ENCODE measurements at regions not wholly inside any gene's neighbourhood (a gene's known extent, or its start where the extent isn't known, plus 50 kb on each side); places are given as distances from the start of the nearest gene placed in this dataset.

DNA sequence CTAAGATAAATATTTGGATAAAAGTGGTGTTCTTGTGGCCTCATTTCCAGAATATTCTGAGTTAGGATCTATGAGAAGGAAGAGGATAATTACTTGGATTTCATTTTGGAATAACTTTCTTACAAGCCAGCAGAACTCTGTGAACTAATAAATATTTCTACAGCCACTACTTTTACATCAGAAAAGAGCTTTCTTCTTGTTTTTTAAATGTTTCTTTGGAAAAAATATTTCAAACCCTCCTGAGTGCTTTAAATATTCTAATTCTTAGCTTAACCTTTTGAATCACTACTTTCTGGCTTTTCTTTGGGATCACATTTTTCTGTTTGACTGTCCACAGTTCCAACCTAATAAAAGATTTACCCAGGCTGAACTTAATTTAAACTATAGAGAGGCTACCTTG, 279.2 kb upstream of the PHYHIPL start:
- POLR2A ChIA-PET: no interaction called here
- H3K27me3 ChIP-seq (ENCODE audit: insufficient read depth, low read length, poor library complexity, severe bottlenecking): no peaks in the 10 kb centered on the region
- H3K4me3 Mint-ChIP-seq: no peak overlapping the region

DNA sequence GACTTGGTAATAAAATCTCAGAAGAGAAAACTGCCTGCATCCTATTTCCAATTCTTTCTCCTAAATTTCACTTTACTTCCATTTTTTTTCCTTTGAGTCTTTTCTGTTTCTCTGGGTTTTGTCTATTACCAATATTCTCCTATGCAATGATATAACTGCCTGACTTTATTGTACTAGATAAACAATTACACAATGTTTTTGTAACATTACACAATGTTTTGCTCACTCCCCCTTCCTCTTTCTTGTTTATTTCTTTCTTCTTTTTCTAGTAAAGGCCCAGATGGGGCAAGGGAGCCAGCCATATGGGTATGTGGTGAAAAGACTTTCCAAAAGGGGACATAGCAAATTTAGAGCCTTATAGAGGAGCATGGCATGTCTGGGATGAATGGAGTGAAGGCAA, 278.7 kb upstream of the PHYHIPL start:
- H3K27ac ChIP-seq (ENCODE audit: low read depth, low read length): no peak overlapping the region
- H3K36me3 Mint-ChIP-seq: no peaks in the 10 kb centered on the region

More for the DNA sequence above, 279.2 kb upstream of the PHYHIPL start:
- peaks cover 0 to 1% of the 10 kb centered on the region in 2 donors for H3K27me3 Mint-ChIP-seq
- H3K36me3 Mint-ChIP-seq: no peaks in the 10 kb centered on the region
- Histone ChIP-seq H3K9me3 (ENCODE audit: low read length) (no peaks in the 10 kb centered on the region), H3K36me3 (ENCODE audit: insufficient read depth, low read length) (no peaks in the 10 kb centered on the region), H3K4me1 (ENCODE audit: insufficient read depth, low read length) (no peaks in the 10 kb centered on the region), H3K27ac (ENCODE audit: low read depth, low read length) (no peak overlapping the region), H3K4me3 (ENCODE audit: low read length) (no peak overlapping the region)
- peaks cover 0 to 6% (median 2%) of the 10 kb centered on the region in 5 donors for H3K9me3 Mint-ChIP-seq
- H3K27ac Mint-ChIP-seq: no peak overlapping the region
- H3K4me1 Mint-ChIP-seq: no peaks in the 10 kb centered on the region
- CTCF ChIA-PET: no interaction called here
- DNase-seq: no peak

DNA sequence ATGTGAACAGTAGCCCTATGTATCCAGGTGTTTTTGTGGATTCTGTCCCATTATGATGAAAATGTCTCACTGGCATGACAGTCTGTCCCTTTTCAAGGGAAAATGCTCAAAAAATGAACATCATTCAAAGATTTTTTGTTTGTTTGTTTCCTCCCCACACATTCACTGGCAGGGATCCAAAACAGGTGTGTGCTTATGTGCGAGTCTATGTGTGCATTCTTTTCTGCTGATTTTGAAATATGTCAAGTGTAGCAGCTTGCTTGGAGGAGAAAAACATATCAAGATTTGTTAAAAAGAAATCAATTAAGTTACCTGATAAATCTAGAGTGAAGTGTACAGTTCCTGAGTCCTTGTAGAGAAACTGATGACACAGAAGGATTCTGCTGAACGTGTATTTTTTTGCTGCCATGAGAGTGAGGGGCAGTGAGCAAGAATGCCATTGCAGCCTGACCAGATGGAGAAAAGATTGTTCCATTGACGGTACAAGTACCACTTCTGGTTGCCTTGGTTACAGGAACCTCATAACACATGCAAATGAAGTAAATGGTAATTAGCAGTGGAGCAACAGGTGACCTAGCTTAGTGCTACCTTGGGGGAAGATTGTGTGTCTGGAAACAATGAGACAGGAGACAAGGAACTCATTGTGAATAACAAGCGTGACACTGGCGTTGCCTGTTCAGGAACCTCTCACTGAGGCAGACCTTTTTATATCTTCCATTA, 277.4 kb upstream of the PHYHIPL start:
- Histone ChIP-seq H3K4me1 (ENCODE audit: insufficient read depth, low read length) (no peaks in the 10 kb centered on the region), H3K27me3 (ENCODE audit: insufficient read depth, low read length, poor library complexity, severe bottlenecking) (no peaks in the 10 kb centered on the region), H3K4me3 (ENCODE audit: low read length) (no peak overlapping the region), H3K27ac (ENCODE audit: low read depth, low read length) (no peak overlapping the region), H3K9me3 (ENCODE audit: low read length) (no peaks in the 10 kb centered on the region), H3K36me3 (ENCODE audit: insufficient read depth, low read length) (no peaks in the 10 kb centered on the region)
- no peak for DNase-seq
- CTCF ChIA-PET: no interaction called here
- Mint-ChIP-seq H3K4me3 (no peak overlapping the region), H3K27me3 (no peaks in the 10 kb centered on the region), H3K4me1 (no peaks in the 10 kb centered on the region), H3K9me3 (peaks cover 0 to 7% (median 2%) of the 10 kb centered on the region in 5 donors), H3K27ac (no peak overlapping the region), H3K36me3 (no peaks in the 10 kb centered on the region)
- POLR2A ChIA-PET: no interaction called here

More for the DNA sequence above, 278.7 kb upstream of the PHYHIPL start:
- Histone ChIP-seq H3K4me3 (ENCODE audit: low read length) (no peak overlapping the region), H3K4me1 (ENCODE audit: insufficient read depth, low read length) (no peaks in the 10 kb centered on the region), H3K27me3 (ENCODE audit: insufficient read depth, low read length, poor library complexity, severe bottlenecking) (no peaks in the 10 kb centered on the region), H3K9me3 (ENCODE audit: low read length) (no peaks in the 10 kb centered on the region), H3K36me3 (ENCODE audit: insufficient read depth, low read length) (no peaks in the 10 kb centered on the region)
- CTCF ChIA-PET: no interaction called here
- H3K9me3 Mint-ChIP-seq: peaks cover 0 to 6% (median 2%) of the 10 kb centered on the region in 5 donors
- POLR2A ChIA-PET: no interaction called here
- no peaks in the 10 kb centered on the region for H3K4me1 Mint-ChIP-seq
- DNase-seq: no peak
- no peak overlapping the region for H3K27ac Mint-ChIP-seq
- no peak overlapping the region for H3K4me3 Mint-ChIP-seq
- H3K27me3 Mint-ChIP-seq: no peaks in the 10 kb centered on the region

DNA sequence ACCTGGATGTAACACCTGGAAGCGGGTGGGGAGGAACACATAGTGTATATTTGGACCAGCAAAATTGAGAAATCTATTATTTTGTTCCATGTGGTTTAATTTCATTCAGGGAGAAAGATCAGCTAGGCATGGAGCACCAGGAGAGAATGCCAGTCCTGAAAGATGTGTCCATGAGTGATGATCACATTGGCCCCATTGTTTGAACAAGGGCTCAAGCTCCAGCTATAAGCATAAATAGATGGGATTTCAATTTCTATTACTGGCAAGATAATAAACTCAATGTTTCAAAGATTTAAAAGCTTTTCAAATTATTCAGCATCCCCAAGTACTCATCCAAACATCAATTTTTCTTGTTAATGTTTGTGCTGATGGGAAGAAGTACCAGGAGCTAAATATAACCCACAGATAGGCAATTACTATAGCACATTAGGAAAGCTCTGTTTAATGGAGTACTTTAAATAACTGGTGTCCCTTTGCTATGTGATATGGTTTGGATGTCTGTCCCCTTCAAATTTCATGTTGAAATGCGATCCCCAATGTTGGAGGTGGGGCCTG, 275.3 kb upstream of the PHYHIPL start:
- Mint-ChIP-seq H3K27me3 (no peaks in the 10 kb centered on the region), H3K36me3 (no peaks in the 10 kb centered on the region), H3K4me1 (no peaks in the 10 kb centered on the region), H3K27ac (no peak overlapping the region), H3K4me3 (no peak overlapping the region), H3K9me3 (peaks cover 0 to 7% (median 2%) of the 10 kb centered on the region in 5 donors)
- H3K4me3 ChIP-seq (ENCODE audit: low read length): no peak overlapping the region
- no peaks in the 10 kb centered on the region for H3K4me1 ChIP-seq (ENCODE audit: insufficient read depth, low read length)
- POLR2A ChIA-PET: no interaction called here
- CTCF ChIA-PET: interaction anchor here (0.8 kb wide), 1 partner anchor 29 kb away, joined by 3 read pairs; no protein-coding TSS in a partner anchor
- no peaks in the 10 kb centered on the region for H3K27me3 ChIP-seq (ENCODE audit: insufficient read depth, low read length, poor library complexity, severe bottlenecking)
- no peaks in the 10 kb centered on the region for H3K9me3 ChIP-seq (ENCODE audit: low read length)
- DNase-seq: no peak
- no peaks in the 10 kb centered on the region for H3K36me3 ChIP-seq (ENCODE audit: insufficient read depth, low read length)
- no peak overlapping the region for H3K27ac ChIP-seq (ENCODE audit: low read depth, low read length)

DNA sequence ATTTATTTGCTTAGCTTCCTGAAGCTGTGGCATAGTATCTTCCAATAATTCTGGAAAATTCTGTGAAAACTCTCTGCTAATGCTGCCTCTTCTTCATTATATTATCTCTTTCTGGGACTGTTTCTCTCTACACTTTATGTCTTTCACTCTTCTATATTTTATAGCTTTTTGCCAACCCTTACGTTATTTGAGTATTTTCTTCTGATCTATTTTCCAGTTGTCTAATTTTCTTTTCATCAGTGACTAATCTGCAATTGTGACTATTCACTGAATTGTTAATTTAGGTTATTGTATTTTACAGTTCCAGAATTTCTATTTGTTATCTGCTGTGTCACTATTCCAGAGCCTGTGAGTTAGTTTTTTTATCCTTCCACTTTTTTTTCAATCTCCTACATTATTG, 273.4 kb upstream of the PHYHIPL start:
- H3K4me1 Mint-ChIP-seq: no peaks in the 10 kb centered on the region
- H3K4me3 Mint-ChIP-seq: no peak overlapping the region
- DNase-seq: no peak
- Histone ChIP-seq H3K36me3 (ENCODE audit: insufficient read depth, low read length) (no peaks in the 10 kb centered on the region), H3K9me3 (ENCODE audit: low read length) (no peaks in the 10 kb centered on the region), H3K4me1 (ENCODE audit: insufficient read depth, low read length) (no peaks in the 10 kb centered on the region), H3K27ac (ENCODE audit: low read depth, low read length) (no peak overlapping the region), H3K27me3 (ENCODE audit: insufficient read depth, low read length, poor library complexity, severe bottlenecking) (no peaks in the 10 kb centered on the region), H3K4me3 (ENCODE audit: low read length) (no peak overlapping the region)
- no peaks in the 10 kb centered on the region for H3K36me3 Mint-ChIP-seq
- H3K27ac Mint-ChIP-seq: no peak overlapping the region
- peaks cover 0 to 7% (median 2%) of the 10 kb centered on the region in 5 donors for H3K9me3 Mint-ChIP-seq
- POLR2A ChIA-PET: no interaction called here
- H3K27me3 Mint-ChIP-seq: no peaks in the 10 kb centered on the region
- CTCF ChIA-PET: no interaction called here

DNA sequence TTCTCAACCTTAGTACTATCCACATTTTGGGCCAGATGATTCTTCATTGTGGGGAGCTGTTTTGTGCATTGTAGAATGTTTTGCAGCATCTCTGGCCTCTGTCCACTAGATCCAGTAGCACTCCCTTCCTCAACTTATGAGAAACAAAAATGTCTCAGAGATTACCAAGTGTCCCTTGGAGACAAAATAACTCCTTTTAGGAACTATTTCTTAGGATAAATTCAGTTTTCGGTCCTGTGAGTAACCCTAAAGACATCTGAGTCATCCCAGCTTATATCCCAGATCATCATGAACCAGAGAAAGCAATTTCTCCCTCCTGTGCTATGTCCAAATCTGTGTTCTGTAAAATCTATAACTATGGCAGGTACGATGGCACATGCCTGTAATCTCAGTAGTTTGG, 266.6 kb upstream of the PHYHIPL start:
- no peak overlapping the region for H3K27ac Mint-ChIP-seq
- H3K4me3 Mint-ChIP-seq: no peak overlapping the region
- no peaks in the 10 kb centered on the region for H3K27me3 Mint-ChIP-seq
- H3K27me3 ChIP-seq (ENCODE audit: insufficient read depth, low read length, poor library complexity, severe bottlenecking): no peaks in the 10 kb centered on the region
- no peaks in the 10 kb centered on the region for H3K9me3 ChIP-seq (ENCODE audit: low read length)
- no peak overlapping the region for H3K27ac ChIP-seq (ENCODE audit: low read depth, low read length)
- no peaks in the 10 kb centered on the region for H3K36me3 ChIP-seq (ENCODE audit: insufficient read depth, low read length)
- no peak overlapping the region for H3K4me3 ChIP-seq (ENCODE audit: low read length)
- ChIA-PET POLR2A (no interaction called here), CTCF (no interaction called here)
- H3K9me3 Mint-ChIP-seq: peaks cover 0 to 2% (median 0%) of the 10 kb centered on the region in 5 donors
- H3K4me1 Mint-ChIP-seq: no peaks in the 10 kb centered on the region
- no peaks in the 10 kb centered on the region for H3K4me1 ChIP-seq (ENCODE audit: insufficient read depth, low read length)
- H3K36me3 Mint-ChIP-seq: no peaks in the 10 kb centered on the region
- no peak for DNase-seq

DNA sequence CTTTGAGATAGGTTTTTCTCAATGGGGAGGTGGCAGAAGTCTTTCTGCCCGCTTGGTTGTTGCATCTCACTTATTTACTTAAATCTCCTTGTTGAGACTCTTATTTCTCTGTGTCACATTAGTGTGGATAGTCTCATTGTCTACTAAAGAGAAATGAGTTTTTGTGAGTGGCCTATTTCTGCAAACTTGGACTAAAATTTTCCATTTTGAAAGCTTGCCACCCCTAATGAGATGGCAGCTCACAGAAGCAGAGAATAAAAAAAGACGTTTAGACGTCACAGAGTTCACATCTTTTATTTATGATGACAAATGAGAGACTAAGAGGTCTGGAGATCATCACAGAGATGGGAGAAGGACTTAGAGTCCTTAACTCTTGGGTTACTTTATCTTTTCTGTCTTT, 262.7 kb upstream of the PHYHIPL start:
- Mint-ChIP-seq H3K4me1 (no peaks in the 10 kb centered on the region), H3K9me3 (peaks cover 0 to 2% (median 0%) of the 10 kb centered on the region in 5 donors), H3K36me3 (no peaks in the 10 kb centered on the region), H3K27me3 (no peaks in the 10 kb centered on the region), H3K4me3 (no peak overlapping the region), H3K27ac (no peak overlapping the region)
- ChIA-PET CTCF (no interaction called here), POLR2A (no interaction called here)
- H3K36me3 ChIP-seq (ENCODE audit: insufficient read depth, low read length): no peaks in the 10 kb centered on the region
- no peak overlapping the region for H3K27ac ChIP-seq (ENCODE audit: low read depth, low read length)
- no peak for DNase-seq
- H3K4me3 ChIP-seq (ENCODE audit: low read length): no peak overlapping the region
- H3K27me3 ChIP-seq (ENCODE audit: insufficient read depth, low read length, poor library complexity, severe bottlenecking): no peaks in the 10 kb centered on the region
- no peaks in the 10 kb centered on the region for H3K9me3 ChIP-seq (ENCODE audit: low read length)
- H3K4me1 ChIP-seq (ENCODE audit: insufficient read depth, low read length): no peaks in the 10 kb centered on the region

DNA sequence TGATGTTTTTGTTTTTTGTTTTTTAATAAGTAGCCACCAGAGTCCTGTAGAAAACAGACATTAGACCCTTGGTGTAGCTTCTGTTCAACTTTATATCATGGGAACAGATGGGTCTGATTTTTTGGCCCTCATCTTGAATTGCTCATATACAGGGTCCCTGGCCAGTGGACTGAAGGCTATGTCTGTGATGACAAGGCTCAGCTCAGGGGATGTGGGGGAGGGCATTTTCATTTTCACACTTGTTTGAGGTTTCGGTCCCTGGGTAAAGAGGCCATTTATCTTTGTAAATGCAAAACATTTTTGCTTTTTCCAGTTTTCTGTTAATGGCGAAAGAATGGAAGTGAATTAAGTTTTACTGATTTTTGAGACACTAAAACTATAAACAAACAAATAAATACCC, 257.6 kb upstream of the PHYHIPL start:
- Mint-ChIP-seq H3K27ac (no peak overlapping the region), H3K4me3 (no peak overlapping the region), H3K4me1 (no peaks in the 10 kb centered on the region), H3K9me3 (peaks cover 0 to 4% (median 0%) of the 10 kb centered on the region in 5 donors), H3K27me3 (no peaks in the 10 kb centered on the region), H3K36me3 (no peaks in the 10 kb centered on the region)
- Histone ChIP-seq H3K27ac (ENCODE audit: low read depth, low read length) (no peak overlapping the region), H3K36me3 (ENCODE audit: insufficient read depth, low read length) (no peaks in the 10 kb centered on the region), H3K4me1 (ENCODE audit: insufficient read depth, low read length) (no peaks in the 10 kb centered on the region), H3K27me3 (ENCODE audit: insufficient read depth, low read length, poor library complexity, severe bottlenecking) (no peaks in the 10 kb centered on the region), H3K4me3 (ENCODE audit: low read length) (no peak overlapping the region), H3K9me3 (ENCODE audit: low read length) (no peaks in the 10 kb centered on the region)
- ChIA-PET CTCF (no interaction called here), POLR2A (no interaction called here)
- no peak for DNase-seq

Measured in CD8-positive, alpha-beta memory T cell (primary cell).